Neural progenitor cell (in vitro differentiated cells): ENCODE measurements at regions not wholly inside any gene's neighbourhood (a gene's known extent, or its start where the extent isn't known, plus 50 kb on each side); places are given as distances from the start of the nearest gene placed in this dataset.
"Not testable (repeated sequence)": the region's sequence is repeated elsewhere in the genome, so short reads cannot be mapped to it uniquely, and the experiment has no call there.

Experiments
- DNase-seq: peaks from one replicate; pipeline ENCODE4 v3.0.0-alpha.2; 2016; ENCODE audit warnings: low spot score
- H2AFZ ChIP-seq: fragments of 200-600 bp; sonication (generic); replicated peaks from 2 replicates; pipeline ENCODE4 v1.6.1; 2016; ENCODE audit warnings: antibody characterized with exemption
- H3F3A ChIP-seq: fragments of 200-600 bp; sonication (generic); 2 replicates; pipeline ENCODE4 v1.6.1; 2016; ENCODE audit warnings: antibody characterized with exemption, low read depth
- H3K27ac ChIP-seq: fragments of 200-600 bp; sonication (generic); 2 replicates; pipeline ENCODE4 v1.5.1; 2016; ENCODE audit warnings: mild to moderate bottlenecking
- H3K27me3 ChIP-seq: fragments of 200-600 bp; sonication (generic); 2 replicates; pipeline ENCODE4 v1.6.1; 2016; ENCODE audit warnings: mild to moderate bottlenecking, moderate library complexity
- H3K36me3 ChIP-seq: fragments of 200-600 bp; sonication (generic); 2 replicates; pipeline ENCODE4 v1.5.1; 2016
- H3K4me1 ChIP-seq: fragments of 200-600 bp; sonication (generic); 2 replicates; pipeline ENCODE4 v1.6.1; 2016; ENCODE audit warnings: mixed run types
- H3K4me2 ChIP-seq: fragments of 200-600 bp; sonication (generic); 2 replicates; pipeline ENCODE4 v1.6.1; 2016
- H3K4me3 ChIP-seq: fragments of 200-600 bp; sonication (generic); 2 replicates; pipeline ENCODE4 v1.5.1; 2016
- H3K79me2 ChIP-seq: fragments of 200-600 bp; sonication (generic); 2 replicates; pipeline ENCODE4 v1.6.1; 2016; ENCODE audit warnings: low read depth
- H3K9ac ChIP-seq: fragments of 200-600 bp; sonication (generic); 2 replicates; pipeline ENCODE4 v1.6.1; 2016
- H3K9me3 ChIP-seq: fragments of 200-600 bp; sonication (generic); 2 replicates; pipeline ENCODE4 v1.5.1; 2016; ENCODE audit warnings: low read depth
- H4K20me1 ChIP-seq: fragments of 200-600 bp; sonication (generic); 2 replicates; pipeline ENCODE4 v1.6.1; 2016; ENCODE audit warnings: low read depth
- H3K27ac Mint-ChIP-seq: 3 replicates; pipeline ENCODE4 v1.8.0; 2021; ENCODE audit warnings: mixed read lengths
- H3K27me3 Mint-ChIP-seq: 2 replicates; pipeline ENCODE4 v1.8.0; 2022; ENCODE audit warnings: low read depth, mild to moderate bottlenecking, inconsistent platforms, moderate library complexity, mixed read lengths; ENCODE audit not compliant: insufficient read depth
- H3K36me3 Mint-ChIP-seq: 3 replicates; pipeline ENCODE4 v1.8.0; 2021; ENCODE audit warnings: mixed read lengths
- H3K4me1 Mint-ChIP-seq: 3 replicates; pipeline ENCODE4 v1.8.0; 2021; ENCODE audit warnings: mixed read lengths
- H3K4me3 Mint-ChIP-seq: 3 replicates; pipeline ENCODE4 v1.8.0; 2021; ENCODE audit warnings: mild to moderate bottlenecking, moderate library complexity, mixed read lengths
- H3K9me3 Mint-ChIP-seq: 3 replicates; pipeline ENCODE4 v1.8.0; 2020; ENCODE audit warnings: mixed read lengths
- EZH2 ChIP-seq: fragments of 200-600 bp; sonication (generic); IDR thresholded peaks from 2 replicates; pipeline ENCODE4 v1.6.1; 2017; ENCODE audit warnings: antibody characterized with exemption, mild to moderate bottlenecking, moderate library complexity
- EZH2phosphoT487 ChIP-seq: fragments of 200-600 bp; sonication (generic); IDR thresholded peaks from 2 replicates; pipeline ENCODE4 v1.6.1; 2017; ENCODE audit warnings: antibody characterized with exemption
- TF ChIP-seq, protein P1 (sequence below): fragments of 200-600 bp; sonication (generic); IDR thresholded peaks from 2 replicates; pipeline ENCODE4 v1.5.1; 2017; ENCODE audit warnings: antibody characterized with exemption, mild to moderate bottlenecking

DNA sequence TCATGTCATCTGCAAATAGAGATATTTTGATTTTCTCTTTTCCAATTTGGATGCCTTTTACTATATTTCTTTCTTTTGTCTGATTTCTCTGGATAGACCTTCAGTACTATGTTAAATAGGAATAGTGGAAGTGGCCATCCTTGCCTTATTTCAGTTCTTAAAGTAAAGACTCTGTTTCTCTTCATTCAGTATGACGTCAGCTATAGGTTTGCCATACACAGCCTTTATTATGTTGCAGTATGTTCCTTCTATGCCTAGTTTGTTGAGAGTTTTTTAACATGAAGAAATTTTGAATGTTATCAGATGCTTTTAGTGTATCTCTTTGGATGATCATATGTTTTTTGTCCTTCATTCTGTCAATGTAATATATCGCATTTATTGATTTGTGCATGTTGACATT, 566.7 kb upstream of the ROBO1 start:
- H3K27me3 Mint-ChIP-seq: peaks cover 2% of the 10 kb centered on the region
- Histone ChIP-seq H3K4me3 (no peak overlapping the region), H3K79me2 (no peaks in the 10 kb centered on the region), H3F3A (no peaks in the 10 kb centered on the region), H2AFZ (no peak overlapping the region), H3K4me1 (no peaks in the 10 kb centered on the region), H3K4me2 (no peak overlapping the region), H3K27ac (no peak overlapping the region), H3K9ac (no peak overlapping the region), H3K36me3 (no peaks in the 10 kb centered on the region), H3K27me3 (no peaks in the 10 kb centered on the region), H4K20me1 (no peaks in the 10 kb centered on the region), H3K9me3 (no peaks in the 10 kb centered on the region)
- no peaks in the 10 kb centered on the region for H3K36me3 Mint-ChIP-seq
- no peak for DNase-seq
- no peak overlapping the region for H3K4me3 Mint-ChIP-seq
- H3K4me1 Mint-ChIP-seq: no peaks in the 10 kb centered on the region
- H3K27ac Mint-ChIP-seq: no peak overlapping the region
- TF ChIP-seq EZH2phosphoT487 (no peak), EZH2 (no peak)
- TF ChIP-seq, protein P1, sequence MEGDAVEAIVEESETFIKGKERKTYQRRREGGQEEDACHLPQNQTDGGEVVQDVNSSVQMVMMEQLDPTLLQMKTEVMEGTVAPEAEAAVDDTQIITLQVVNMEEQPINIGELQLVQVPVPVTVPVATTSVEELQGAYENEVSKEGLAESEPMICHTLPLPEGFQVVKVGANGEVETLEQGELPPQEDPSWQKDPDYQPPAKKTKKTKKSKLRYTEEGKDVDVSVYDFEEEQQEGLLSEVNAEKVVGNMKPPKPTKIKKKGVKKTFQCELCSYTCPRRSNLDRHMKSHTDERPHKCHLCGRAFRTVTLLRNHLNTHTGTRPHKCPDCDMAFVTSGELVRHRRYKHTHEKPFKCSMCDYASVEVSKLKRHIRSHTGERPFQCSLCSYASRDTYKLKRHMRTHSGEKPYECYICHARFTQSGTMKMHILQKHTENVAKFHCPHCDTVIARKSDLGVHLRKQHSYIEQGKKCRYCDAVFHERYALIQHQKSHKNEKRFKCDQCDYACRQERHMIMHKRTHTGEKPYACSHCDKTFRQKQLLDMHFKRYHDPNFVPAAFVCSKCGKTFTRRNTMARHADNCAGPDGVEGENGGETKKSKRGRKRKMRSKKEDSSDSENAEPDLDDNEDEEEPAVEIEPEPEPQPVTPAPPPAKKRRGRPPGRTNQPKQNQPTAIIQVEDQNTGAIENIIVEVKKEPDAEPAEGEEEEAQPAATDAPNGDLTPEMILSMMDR: no peak
- peaks cover 2% of the 10 kb centered on the region for H3K9me3 Mint-ChIP-seq

DNA sequence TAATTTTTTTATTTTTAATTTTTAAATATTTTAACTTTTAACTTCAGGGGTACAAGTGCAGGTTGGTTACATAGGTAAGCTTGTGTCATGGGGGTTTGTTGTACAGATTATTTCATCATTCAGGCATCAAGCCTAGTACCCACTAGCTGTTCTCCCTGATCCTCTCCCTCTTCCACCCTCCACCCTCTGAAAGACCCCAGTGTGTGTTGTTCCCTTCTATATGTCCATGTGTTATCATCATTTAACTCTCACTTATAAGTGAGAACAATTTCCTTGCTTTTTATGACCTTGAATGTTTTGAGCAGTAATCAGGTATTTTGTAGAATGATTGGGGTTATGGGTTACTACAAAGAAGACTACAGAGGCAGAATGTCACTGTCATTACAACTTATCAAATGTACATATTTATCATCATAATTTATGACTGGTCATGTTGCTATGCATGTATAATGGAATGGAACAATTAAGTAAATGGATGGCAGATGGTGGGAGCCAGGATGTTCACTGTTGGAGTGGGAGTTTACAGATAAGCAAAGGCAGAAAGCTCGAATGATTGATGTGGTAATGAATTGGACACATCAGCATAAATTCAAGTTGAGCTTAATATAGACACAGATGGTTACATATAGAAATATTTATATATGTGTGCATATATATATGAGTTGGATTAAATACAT, 563.8 kb upstream of the ROBO1 start:
- H4K20me1 ChIP-seq: no peaks in the 10 kb centered on the region
- Mint-ChIP-seq H3K36me3 (no peaks in the 10 kb centered on the region), H3K9me3 (peaks cover 2% of the 10 kb centered on the region), H3K4me1 (no peaks in the 10 kb centered on the region), H3K4me3 (no peak overlapping the region), H3K27me3 (no peaks in the 10 kb centered on the region), H3K27ac (no peak overlapping the region)
- H3K9ac ChIP-seq: no peak overlapping the region
- no peak overlapping the region for H2AFZ ChIP-seq
- H3K27ac ChIP-seq: no peak overlapping the region
- no peaks in the 10 kb centered on the region for H3K36me3 ChIP-seq
- no peak for DNase-seq
- no peaks in the 10 kb centered on the region for H3K4me1 ChIP-seq
- H3K4me3 ChIP-seq: no peak overlapping the region
- TF ChIP-seq EZH2: no peak
- TF ChIP-seq, protein P1: no peak
- no peak for TF ChIP-seq EZH2phosphoT487
- H3K27me3 ChIP-seq: no peaks in the 10 kb centered on the region
- no peaks in the 10 kb centered on the region for H3K79me2 ChIP-seq
- no peaks in the 10 kb centered on the region for H3K9me3 ChIP-seq
- no peak overlapping the region for H3K4me2 ChIP-seq
- no peaks in the 10 kb centered on the region for H3F3A ChIP-seq

DNA sequence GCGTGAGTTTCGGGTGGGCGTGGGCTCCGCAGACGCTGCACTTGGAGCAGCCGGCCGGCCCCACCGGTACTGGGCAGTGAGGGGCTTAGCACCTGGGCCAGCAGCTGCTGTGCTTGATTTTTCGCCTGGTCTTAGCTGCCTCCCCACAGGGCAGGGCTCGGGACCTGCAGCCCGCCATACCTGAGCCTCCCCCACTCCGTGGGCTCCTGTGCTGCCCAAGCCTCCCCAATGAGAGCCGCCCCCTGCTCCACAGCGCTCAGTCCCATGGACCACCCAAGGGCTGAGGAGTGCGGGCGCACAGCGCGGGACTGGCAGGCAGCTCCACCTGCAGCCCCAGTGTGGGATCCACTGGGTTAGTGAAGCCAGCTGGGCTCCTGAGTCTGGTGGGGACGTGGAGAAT, 546.7 kb upstream of the ROBO1 start:
- H3K27me3 Mint-ChIP-seq, H3K4me1 ChIP-seq, H3K36me3 Mint-ChIP-seq, H3K79me2 ChIP-seq, H3K9ac ChIP-seq, H3K27ac ChIP-seq, H4K20me1 ChIP-seq, H2AFZ ChIP-seq, H3K27ac Mint-ChIP-seq, H3K4me1 Mint-ChIP-seq, DNase-seq, H3K36me3 ChIP-seq, H3K9me3 ChIP-seq, H3F3A ChIP-seq, H3K4me2 ChIP-seq, H3K27me3 ChIP-seq, H3K4me3 ChIP-seq, H3K4me3 Mint-ChIP-seq, H3K9me3 Mint-ChIP-seq: not testable (repeated sequence)

DNA sequence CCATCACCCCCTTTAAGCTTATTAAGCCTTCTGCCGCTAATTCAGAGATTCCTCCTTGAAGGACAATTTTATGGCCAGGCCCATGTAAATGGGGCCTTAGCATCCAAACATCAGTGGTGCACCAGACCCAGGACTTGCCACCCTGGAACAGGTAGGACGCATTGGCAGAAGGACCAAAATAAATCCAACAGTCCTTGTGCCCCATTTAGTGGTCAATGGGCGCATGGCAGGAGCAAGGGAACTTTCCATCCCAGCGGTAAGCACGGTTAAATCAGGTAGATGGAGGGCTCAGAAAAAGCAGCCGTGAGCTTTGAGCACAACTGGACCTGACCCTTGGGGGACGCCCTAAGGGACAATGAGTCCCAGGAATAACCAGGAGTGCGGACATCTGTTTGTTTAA, 540.8 kb upstream of the ROBO1 start:
- H3K4me3 Mint-ChIP-seq: no peak overlapping the region
- no peak overlapping the region for H3K4me3 ChIP-seq
- H3F3A ChIP-seq: no peaks in the 10 kb centered on the region
- H3K9ac ChIP-seq: no peak overlapping the region
- no peak for DNase-seq
- H3K27me3 Mint-ChIP-seq: no peaks in the 10 kb centered on the region
- H3K4me1 ChIP-seq: no peaks in the 10 kb centered on the region
- no peaks in the 10 kb centered on the region for H3K9me3 ChIP-seq
- no peaks in the 10 kb centered on the region for H3K27me3 ChIP-seq
- H3K27ac ChIP-seq: no peak overlapping the region
- no peak overlapping the region for H3K27ac Mint-ChIP-seq
- no peak overlapping the region for H2AFZ ChIP-seq
- TF ChIP-seq, protein P1: no peak
- TF ChIP-seq EZH2 (no peak), EZH2phosphoT487 (no peak)
- no peaks in the 10 kb centered on the region for H3K36me3 ChIP-seq
- no peaks in the 10 kb centered on the region for H4K20me1 ChIP-seq
- peaks cover 2% of the 10 kb centered on the region for H3K9me3 Mint-ChIP-seq
- no peaks in the 10 kb centered on the region for H3K79me2 ChIP-seq
- H3K4me1 Mint-ChIP-seq: no peaks in the 10 kb centered on the region
- H3K36me3 Mint-ChIP-seq: no peaks in the 10 kb centered on the region
- H3K4me2 ChIP-seq: no peak overlapping the region
